Mammary epithelial cell (primary cell): ENCODE measurements at regions not wholly inside any gene's neighbourhood (a gene's known extent, or its start where the extent isn't known, plus 50 kb on each side); places are given as distances from the start of the nearest gene placed in this dataset.

Experiments used
- CTCF ChIP-seq, 2 donors: IDR thresholded peaks in 1 of 2; conservative IDR thresholded peaks in 1 of 2; 2 replicates each; pipeline ENCODE4 v1.5.1; 2011 to 2012; ENCODE audit warnings: inconsistent platforms in 2 of 2, low read length in 2 of 2, mild to moderate bottlenecking in 2 of 2, control low read depth in 1 of 2, low read depth in 1 of 2; ENCODE audit not compliant: insufficient read depth in 1 of 2; ENCODE audit errors: extremely low read depth in 1 of 2
- EZH2 ChIP-seq: IDR thresholded peaks from 2 replicates; pipeline ENCODE4 v1.6.1; 2012; ENCODE audit warnings: low read length, inconsistent platforms, borderline replicate concordance

DNA sequence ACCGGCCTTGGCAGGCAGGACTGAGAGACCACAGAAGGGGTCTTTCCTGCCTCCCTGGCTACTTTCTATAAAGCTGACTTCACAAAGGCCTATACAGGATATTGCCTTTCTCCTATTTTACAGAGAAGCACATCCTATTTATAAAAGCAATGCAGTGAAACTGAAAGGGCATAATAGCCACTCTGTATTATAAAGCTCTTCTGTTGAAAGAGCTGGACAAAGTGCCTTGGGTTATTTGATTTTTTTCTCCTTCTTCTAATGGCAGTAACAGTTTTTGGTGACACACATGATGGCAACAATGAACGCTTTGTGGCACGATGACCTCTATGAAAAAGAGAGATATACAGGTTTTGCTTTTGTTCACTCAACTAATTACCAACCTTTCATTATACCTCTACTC lies 281.1 kb downstream of the ZNF516 start:
- TF ChIP-seq CTCF (conservative IDR thresholded peaks at IDR 0.05 in 1 of 2, IDR thresholded peaks at IDR 0.05 in 1 of 2; ENCODE audit: extremely low read depth in 1 of 2, insufficient read depth in 1 of 2, low read depth in 1 of 2, low read length in 2 of 2) (no peak), EZH2 (no peak)
